ENCODE measurements at regions not wholly inside any gene's neighbourhood (a gene's known extent, or its start where the extent isn't known, plus 50 kb on each side); places are given as distances from the start of the nearest gene placed in this dataset.

DNA sequence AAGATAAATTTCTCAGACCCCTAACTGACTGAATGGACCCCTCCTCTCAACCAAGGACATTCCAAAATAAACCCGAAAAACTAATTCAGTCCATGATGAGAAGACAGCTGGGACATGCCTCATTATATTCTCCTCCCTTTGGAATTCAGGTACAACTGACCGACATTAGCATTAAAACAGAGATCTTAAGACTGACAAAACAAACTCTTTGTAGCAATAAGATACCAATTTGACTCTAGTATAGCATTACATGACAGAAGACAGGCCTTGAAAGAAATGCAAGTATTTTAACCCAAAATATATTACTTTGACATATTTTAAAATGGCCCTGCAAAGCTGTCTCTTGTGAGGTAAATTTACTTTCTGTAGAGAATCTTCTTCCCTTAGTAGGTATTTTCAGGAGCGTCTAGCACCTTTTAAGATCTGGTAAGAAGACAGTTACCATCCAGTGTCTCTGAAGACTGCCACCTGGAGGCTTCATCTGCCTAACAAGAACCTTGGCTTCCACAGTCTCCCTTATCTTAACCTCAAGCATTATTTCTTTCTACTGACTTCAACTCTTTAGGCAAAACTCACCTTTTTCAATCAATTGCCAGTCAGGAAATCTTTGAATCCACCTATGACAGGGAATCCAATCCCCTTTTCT is 957.5 kb downstream of the SLC6A15 start:
- TF ChIP-seq, protein P1, sequence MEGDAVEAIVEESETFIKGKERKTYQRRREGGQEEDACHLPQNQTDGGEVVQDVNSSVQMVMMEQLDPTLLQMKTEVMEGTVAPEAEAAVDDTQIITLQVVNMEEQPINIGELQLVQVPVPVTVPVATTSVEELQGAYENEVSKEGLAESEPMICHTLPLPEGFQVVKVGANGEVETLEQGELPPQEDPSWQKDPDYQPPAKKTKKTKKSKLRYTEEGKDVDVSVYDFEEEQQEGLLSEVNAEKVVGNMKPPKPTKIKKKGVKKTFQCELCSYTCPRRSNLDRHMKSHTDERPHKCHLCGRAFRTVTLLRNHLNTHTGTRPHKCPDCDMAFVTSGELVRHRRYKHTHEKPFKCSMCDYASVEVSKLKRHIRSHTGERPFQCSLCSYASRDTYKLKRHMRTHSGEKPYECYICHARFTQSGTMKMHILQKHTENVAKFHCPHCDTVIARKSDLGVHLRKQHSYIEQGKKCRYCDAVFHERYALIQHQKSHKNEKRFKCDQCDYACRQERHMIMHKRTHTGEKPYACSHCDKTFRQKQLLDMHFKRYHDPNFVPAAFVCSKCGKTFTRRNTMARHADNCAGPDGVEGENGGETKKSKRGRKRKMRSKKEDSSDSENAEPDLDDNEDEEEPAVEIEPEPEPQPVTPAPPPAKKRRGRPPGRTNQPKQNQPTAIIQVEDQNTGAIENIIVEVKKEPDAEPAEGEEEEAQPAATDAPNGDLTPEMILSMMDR (IDR thresholded peaks at IDR 0.05; ENCODE audit: insufficient read depth, low read depth, low read length): no peak
- TF ChIP-seq EZH2 (IDR thresholded peaks at IDR 0.05; ENCODE audit: insufficient read depth, low read length): no peak

All from astrocyte (in vitro differentiated cells and primary cell).